22Rv1 (cell line): ENCODE measurements at regions not wholly inside any gene's neighbourhood (a gene's known extent, or its start where the extent isn't known, plus 50 kb on each side); places are given as distances from the start of the nearest gene placed in this dataset.

Experiments
- H3K27ac ChIP-seq: fragments of 450-650 bp; 2 replicates; pipeline ENCODE4 v1.5.1; 2017
- ZFX ChIP-seq: fragments of 450-650 bp; IDR thresholded peaks from 2 replicates; pipeline ENCODE4 v1.6.1; 2017; ENCODE audit warnings: antibody characterized with exemption, borderline replicate concordance
- TF ChIP-seq, protein P1 (sequence below): fragments of 450-650 bp; IDR thresholded peaks from 2 replicates; pipeline ENCODE4 v1.5.1; 2017; ENCODE audit warnings: mild to moderate bottlenecking

DNA sequence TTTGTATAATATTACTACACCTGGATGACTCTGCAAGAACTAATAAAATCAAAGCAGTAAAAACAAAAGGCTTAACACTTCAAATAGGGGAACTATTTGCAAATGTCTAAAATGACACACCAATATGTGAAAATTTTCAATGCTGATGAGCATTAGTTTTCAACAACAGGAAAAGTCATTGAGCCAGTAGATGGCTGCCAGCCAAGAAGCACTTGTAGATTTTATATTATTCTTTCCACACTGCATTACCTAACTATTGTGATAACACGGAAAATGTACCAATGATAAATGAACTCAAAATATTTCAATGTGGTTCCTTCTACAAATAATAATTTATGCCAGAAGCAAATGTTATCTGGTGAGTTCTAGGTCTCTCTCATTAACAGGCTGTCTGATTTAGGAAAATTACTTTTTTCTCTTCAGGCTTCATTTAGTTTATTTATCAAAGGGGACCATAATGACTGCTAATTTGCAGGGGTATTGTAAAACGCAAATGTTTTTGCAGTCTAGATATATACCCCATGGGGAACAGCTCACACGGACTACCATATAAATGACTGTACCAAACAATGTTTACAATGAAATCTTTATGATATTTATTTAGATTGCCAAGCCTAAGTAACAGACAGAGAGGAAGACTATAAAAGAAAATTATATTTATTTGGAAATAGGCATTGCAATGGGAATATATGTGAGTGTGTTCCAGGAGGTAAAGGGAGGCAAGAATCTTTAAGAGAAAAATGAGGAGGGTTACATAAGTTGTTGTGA is 407.8 kb downstream of the LIG4 start:
- TF ChIP-seq, protein P1, sequence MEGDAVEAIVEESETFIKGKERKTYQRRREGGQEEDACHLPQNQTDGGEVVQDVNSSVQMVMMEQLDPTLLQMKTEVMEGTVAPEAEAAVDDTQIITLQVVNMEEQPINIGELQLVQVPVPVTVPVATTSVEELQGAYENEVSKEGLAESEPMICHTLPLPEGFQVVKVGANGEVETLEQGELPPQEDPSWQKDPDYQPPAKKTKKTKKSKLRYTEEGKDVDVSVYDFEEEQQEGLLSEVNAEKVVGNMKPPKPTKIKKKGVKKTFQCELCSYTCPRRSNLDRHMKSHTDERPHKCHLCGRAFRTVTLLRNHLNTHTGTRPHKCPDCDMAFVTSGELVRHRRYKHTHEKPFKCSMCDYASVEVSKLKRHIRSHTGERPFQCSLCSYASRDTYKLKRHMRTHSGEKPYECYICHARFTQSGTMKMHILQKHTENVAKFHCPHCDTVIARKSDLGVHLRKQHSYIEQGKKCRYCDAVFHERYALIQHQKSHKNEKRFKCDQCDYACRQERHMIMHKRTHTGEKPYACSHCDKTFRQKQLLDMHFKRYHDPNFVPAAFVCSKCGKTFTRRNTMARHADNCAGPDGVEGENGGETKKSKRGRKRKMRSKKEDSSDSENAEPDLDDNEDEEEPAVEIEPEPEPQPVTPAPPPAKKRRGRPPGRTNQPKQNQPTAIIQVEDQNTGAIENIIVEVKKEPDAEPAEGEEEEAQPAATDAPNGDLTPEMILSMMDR: no peak
- no peak for TF ChIP-seq ZFX
- H3K27ac ChIP-seq: no peak overlapping the region

DNA sequence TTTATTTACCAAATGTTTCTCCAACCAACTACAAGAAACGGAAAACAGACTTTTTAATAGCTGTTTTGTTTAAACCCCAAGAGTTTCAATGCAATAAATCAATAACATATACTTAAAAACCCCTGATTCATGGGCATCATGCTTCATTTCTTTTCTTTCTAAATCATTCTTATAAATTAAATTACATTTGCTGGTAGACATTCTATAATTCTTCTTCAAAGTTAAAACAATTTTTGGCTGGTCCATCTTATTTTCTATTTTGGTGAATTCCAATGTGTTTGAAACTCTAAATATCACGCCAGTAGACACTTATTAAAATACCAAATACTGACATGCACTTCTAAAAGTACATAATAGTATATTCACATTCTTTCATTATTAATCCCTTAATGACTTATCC is 408.6 kb downstream of the LIG4 start:
- TF ChIP-seq, protein P1: no peak
- no peak for TF ChIP-seq ZFX

GRCh38 chr13:107803822-107804495 is 411.4 kb downstream of the LIG4 start:
- no peak overlapping the region for H3K27ac ChIP-seq
- TF ChIP-seq ZFX: no peak
- TF ChIP-seq, protein P1: no peak

More for the DNA sequence above, 408.6 kb downstream of the LIG4 start:
- H3K27ac ChIP-seq: no peak overlapping the region

DNA sequence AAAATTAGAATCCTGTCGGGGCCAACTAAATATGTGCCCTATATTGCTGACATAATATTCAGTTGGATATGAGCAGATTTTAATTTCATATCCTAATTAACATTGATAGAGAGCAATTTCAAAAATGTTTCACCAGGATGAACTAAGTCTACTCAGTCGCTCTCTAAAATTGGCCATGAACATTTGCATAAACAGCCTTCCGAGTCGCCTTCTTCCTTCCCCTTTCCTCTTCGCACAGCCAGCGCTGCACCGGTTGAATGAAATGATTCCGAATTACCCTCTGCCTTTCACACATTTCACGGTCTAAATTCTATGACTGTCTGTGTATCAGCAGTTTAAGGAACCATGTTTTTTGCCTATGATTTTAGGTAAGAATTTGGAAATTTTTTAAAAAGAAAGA is 413.7 kb downstream of the LIG4 start:
- TF ChIP-seq, protein P1: no peak
- TF ChIP-seq ZFX: no peak
- no peak overlapping the region for H3K27ac ChIP-seq

DNA sequence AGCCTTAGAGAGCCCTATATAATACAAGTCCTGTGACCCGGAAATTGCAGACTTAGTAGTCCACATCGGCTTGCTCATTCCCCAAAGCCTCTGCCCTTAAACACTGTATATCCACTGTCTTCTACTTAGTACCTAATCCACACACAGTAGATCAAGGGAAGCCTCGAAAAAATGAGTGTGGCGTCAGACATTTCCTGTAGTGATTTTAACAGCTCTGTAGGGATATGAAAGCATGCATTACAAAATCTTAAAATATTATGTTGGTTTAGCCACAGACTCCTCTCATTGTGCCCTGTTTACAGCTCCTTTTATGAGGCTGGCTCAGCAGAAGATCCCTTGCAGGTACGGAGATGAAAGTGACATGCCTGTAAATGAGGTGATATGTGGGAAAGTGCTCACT is 416.3 kb downstream of the LIG4 start:
- H3K27ac ChIP-seq: no peak overlapping the region
- TF ChIP-seq ZFX: no peak
- TF ChIP-seq, protein P1: no peak

GRCh38 chr13:107790397-107790796 is 424.9 kb downstream of the LIG4 start:
- TF ChIP-seq ZFX: no peak
- TF ChIP-seq, protein P1: no peak

More at GRCh38 chr13:107790397-107790796, 424.9 kb downstream of the LIG4 start:
- no peak overlapping the region for H3K27ac ChIP-seq
